Epidermal melanocyte (primary cell): ENCODE measurements at regions not wholly inside any gene's neighbourhood (a gene's known extent, or its start where the extent isn't known, plus 50 kb on each side); places are given as distances from the start of the nearest gene placed in this dataset.
"Not testable (repeated sequence)": the region's sequence is repeated elsewhere in the genome, so short reads cannot be mapped to it uniquely, and the experiment has no call there.

Experiments
- DNase-seq: peaks from one replicate; pipeline ENCODE4 v3.0.0; 2011; ENCODE audit warnings: low spot score; ENCODE audit not compliant: insufficient read length

GRCh38 chr4:12487000-12487399, 997.1 kb downstream of the RAB28 start:
- DNase-seq: no peak

GRCh38 chr4:12472087-12472486, 1012.1 kb downstream of the RAB28 start:
- DNase-seq: no peak

GRCh38 chr4:12471193-12471592, 1012.9 kb downstream of the RAB28 start:
- DNase-seq: no peak

DNA sequence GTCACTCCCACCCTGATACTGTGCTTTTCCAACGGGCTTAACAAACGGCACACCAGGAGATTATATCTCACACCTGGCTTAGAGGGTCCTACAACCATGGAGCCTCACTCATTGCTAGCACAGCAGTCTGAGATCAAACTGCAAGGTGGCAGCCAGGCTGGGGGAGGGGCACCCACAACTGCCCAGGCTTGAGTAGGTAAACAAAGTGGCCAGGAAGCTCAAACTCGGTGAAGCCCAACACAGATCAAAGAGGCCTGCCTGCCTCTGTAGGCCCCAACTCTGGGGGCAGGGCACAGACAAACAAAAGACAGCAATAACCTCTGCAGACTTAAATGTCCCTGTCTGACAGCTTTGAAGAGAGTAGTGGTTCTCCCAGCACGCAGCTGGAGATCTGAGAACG, 1022.6 kb downstream of the RAB28 start:
- DNase-seq: not testable (repeated sequence)

DNA sequence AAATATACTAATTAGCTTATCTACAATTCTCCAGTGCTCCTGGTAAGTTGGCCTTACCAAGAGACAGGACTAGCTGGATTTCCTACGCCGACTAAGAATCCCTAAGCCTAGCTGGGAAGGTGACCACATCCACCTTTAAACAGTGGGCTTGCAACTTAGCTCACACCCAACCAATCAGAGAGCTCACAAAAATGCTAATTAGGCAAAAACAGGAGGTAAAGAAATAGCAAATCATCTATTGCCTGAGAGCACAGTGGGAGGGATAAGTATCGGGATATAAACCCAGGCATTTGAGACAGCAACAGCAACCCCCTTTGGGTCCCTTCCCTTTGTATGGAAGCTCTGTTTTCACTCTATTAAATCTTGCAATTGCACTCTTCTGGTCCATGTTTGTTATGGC, 1025.0 kb downstream of the RAB28 start:
- DNase-seq: no peak

- DNase-seq: no peak
These were observed 1025.5 kb downstream of the RAB28 start for GRCh38 chr4:12458621-12459020.

DNA sequence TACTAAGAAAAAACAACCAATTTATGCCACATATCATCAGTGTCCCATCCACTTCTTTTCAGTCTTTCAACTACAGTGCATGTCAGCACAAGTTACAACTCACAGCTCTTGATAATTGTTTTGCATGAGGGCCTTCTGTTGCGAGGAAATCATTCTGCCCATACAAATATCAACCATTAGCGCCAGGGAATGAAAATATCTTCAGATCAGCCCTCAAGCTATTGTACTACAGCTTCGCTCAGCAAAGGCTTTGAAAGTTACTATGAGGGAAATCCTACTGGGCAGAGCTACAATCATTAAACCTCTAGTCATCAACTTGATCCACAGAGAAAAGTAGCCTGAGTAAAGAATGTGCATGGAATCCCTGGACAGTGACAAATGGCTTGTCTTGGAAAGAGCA, 1023.6 kb upstream of the HS3ST1 start:
- no peak for DNase-seq

- no peak for DNase-seq
These were observed 1018.8 kb upstream of the HS3ST1 start for GRCh38 chr4:12447451-12447850.

GRCh38 chr4:12446657-12447185, 1018.0 kb upstream of the HS3ST1 start:
- no peak for DNase-seq

DNA sequence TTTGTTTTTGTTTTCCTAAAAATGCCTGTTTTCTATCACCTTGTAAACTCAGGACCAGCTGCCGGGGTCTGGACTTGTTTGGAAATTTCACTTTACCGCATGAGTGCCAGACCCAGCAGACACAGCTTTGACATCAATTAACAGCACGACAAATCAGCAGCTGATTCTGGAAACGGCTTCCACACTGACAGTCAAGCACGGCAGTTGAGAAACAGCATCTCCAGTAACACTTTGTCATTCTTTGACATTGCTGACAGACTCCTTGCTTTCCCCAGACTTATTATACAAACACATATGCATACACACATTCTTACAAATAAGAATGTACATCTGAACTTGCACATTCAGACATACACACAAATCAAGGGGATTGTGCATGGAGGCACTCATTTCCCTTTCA, 1017.6 kb upstream of the HS3ST1 start:
- no peak for DNase-seq

GRCh38 chr4:12445711-12446235, 1017.1 kb upstream of the HS3ST1 start:
- no peak for DNase-seq

DNA sequence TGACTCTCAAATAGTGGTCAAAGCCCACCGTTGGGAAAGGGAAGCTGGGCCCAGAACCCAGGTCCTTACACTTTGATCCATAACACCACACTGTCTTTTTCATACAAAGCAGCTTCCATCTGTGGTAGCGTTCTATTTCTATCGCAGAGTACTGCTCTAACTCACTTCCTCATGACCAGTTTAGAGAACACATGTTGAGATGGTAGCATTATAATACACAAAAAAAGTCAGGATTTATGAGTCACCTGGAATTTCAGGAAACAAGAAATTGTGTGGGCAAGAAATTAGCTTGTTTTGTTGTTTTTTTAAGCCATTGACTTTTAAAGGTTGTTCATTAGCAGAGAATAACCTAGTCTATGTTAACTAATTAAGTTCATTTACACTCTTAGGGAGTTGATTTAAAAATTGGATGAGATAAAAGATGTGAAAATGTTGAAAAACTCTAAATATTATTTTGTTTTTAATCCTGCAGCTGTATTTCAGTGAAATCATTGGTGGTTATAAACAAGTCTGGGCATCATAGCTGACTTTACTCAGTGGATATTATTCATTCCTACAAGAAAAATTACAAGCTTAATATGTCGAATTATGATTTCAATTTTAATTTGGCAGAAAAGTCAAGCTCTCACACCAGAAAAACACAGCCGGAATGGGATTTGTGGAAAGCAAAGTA, 1011.1 kb upstream of the HS3ST1 start:
- no peak for DNase-seq

DNA sequence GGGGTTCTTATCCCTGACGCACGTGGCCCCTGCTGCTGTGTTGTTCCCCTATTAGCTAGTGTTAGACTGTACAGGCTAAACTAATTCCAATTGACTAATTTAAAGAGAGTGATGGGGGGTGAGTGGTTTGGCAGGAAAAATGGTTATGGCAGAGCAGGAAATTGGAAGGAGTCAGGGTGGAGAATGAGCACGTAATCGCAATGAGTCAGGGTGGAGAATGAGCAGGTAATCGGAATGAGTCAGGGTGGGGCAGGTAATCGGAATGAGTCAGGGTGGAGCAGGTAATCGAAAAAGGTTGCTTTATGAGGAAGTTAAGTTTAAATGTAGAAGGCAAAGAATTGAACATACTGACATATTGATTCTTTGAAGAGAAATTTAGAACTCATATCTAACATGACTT, 1002.6 kb upstream of the HS3ST1 start:
- not testable (repeated sequence) for DNase-seq

GRCh38 chr4:12421364-12421763, 992.7 kb upstream of the HS3ST1 start:
- no peak for DNase-seq

DNA sequence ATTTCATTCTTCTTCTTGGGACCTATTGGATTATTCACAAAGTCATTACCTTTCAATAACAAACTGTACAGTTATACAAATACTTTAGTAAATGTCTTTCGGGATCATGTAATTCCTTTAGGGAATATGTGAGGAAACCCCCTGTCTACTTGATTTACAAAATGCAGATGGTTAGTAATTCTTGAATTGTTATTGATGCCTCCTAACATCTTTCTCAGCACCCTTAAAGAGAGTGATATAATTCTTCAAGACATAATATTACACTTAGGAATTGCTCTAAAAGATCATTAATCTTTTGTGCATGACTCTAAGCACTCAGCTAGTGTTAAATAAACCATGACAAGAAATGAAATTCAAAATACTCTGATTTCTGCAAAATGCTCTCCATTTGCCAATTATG, 988.1 kb upstream of the HS3ST1 start:
- DNase-seq: no peak

GRCh38 chr4:12414181-12414812, 985.6 kb upstream of the HS3ST1 start:
- DNase-seq: no peak

DNA sequence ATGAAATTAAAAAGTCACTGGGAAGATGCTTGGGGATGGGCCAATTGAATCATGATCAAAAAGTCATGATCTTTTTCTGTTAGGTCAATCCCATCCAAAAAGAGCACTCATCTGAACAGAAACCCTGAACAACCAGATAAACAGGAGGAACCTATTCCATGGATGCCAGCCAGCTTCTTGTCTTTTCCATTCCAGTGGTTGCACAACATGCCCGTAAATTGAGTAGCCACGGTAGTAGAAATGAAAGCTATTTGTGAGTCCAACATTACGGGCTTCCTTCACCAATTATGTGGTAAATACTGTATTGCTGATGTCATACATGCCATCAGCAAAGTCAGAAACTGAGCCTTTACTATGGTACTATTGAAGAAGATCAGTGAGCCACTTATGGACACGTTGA, 982.4 kb upstream of the HS3ST1 start:
- DNase-seq: no peak

DNA sequence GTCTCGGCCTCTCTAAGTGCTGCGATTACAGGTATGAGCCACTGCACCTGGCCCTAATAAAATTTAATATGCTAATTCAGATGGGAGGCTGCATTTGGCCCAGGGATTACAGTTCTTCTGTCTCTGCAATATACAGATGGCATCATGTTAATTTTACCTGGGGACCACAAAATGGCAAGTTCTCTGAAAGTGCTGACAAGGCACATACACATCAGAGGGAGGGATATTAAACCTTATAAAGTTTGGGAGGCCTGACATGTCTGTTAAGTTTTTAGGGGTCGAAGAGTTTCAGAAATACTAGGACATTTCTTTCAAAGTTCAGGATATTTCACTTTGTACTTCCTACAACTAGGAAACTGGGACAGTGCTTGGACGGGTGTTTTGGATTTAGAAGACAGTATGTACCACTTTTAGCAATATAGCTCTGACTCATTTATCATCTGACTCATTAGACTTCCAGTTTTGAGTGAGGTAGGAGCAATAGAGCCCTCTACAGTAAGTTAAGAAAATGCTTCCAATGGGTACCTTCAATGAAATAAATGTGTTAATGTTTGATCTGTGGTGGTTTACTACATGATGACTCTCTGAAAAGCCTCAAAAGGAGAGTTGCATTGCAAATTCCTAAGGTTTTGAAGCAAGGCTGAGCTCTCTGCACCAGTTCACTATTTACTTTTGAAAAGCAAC, 981.0 kb upstream of the HS3ST1 start:
- no peak for DNase-seq

- no peak for DNase-seq
These were observed 979.7 kb upstream of the HS3ST1 start for GRCh38 chr4:12408364-12408763.

DNA sequence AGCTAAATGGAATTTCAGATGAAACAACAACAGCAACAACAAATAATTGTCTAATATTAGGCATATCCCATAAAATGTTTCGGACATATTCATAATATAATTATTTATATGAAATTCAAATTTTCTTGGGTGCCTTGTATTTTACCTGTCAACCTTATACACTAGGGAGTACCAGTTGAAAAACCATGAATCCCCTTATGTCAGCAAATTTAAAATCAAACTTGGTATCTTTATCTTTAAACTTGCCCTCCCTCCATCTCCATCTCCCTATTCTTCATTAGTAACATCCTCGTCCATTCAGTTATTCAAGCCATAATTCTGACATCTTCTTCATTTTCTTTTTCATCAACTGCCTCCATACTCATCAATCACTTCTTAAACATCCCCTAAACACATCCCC, 974.5 kb upstream of the HS3ST1 start:
- DNase-seq: no peak

DNA sequence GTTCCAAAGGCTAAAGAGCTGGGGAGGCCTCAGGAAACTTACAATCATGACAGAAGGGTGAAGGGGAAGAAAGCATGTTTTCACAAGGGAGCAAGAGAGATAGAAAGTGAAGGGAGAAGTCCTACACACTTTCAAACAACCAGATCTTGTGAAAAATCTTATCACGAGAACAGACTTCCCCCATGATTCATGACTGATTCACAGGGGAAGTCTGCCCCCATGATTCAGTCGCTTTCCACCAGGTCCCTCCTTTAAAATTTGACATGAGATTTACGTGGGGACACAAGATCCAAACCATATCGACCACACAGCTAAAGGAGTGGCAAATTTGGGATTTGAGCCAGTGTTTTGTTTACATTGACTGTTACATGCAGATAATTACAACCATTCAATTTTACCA, 971.1 kb upstream of the HS3ST1 start:
- no peak for DNase-seq

- no peak for DNase-seq
These were observed 965.1 kb upstream of the HS3ST1 start for GRCh38 chr4:12393631-12394262.
